Activated CD4-positive, alpha-beta memory T cell treated with anti-CD3 and anti-CD28 coated beads for 36 hours (primary cell): ENCODE measurements at regions not wholly inside any gene's neighbourhood (a gene's known extent, or its start where the extent isn't known, plus 50 kb on each side); places are given as distances from the start of the nearest gene placed in this dataset.

Experiments used
- CTCF ChIA-PET: fragments of 350-600 bp; sonication (Branson Sonifier 250); formaldehyde crosslinking; loops from one replicate; lab custom pipeline; 2021; ENCODE audit warnings: antibody characterized with exemption, inconsistent platforms; lab: Charles Lee
- POLR2A ChIA-PET: fragments of 350-600 bp; sonication (Branson Sonifier 250); formaldehyde crosslinking; loops from one replicate; lab custom pipeline; 2021; ENCODE audit warnings: antibody characterized with exemption; lab: Charles Lee
- DNase-seq: peaks from one replicate; pipeline ENCODE4 v3.0.0-alpha.2; 2020
- H3K27ac Mint-ChIP-seq: one replicate; pipeline ENCODE4 v1.8.0; 2021; ENCODE audit warnings: mixed read lengths
- H3K27me3 Mint-ChIP-seq: one replicate; pipeline ENCODE4 v1.8.0; 2021; ENCODE audit warnings: mixed read lengths
- H3K36me3 Mint-ChIP-seq: one replicate; pipeline ENCODE4 v1.8.0; 2021; ENCODE audit warnings: mixed read lengths
- H3K4me1 Mint-ChIP-seq: one replicate; pipeline ENCODE4 v1.8.0; 2021; ENCODE audit warnings: low read depth, mixed read lengths
- H3K4me3 Mint-ChIP-seq: one replicate; pipeline ENCODE4 v1.8.0; 2021; ENCODE audit warnings: mild to moderate bottlenecking, mixed read lengths
- H3K9me3 Mint-ChIP-seq: one replicate; pipeline ENCODE4 v1.8.0; 2021; ENCODE audit warnings: mixed read lengths
- intact Hi-C: fragments of 100-400 bp; cut with micrococcal nuclease; formaldehyde crosslinking; loops from one replicate; pipeline ENCODE4 v1.15.1; 2023

DNA sequence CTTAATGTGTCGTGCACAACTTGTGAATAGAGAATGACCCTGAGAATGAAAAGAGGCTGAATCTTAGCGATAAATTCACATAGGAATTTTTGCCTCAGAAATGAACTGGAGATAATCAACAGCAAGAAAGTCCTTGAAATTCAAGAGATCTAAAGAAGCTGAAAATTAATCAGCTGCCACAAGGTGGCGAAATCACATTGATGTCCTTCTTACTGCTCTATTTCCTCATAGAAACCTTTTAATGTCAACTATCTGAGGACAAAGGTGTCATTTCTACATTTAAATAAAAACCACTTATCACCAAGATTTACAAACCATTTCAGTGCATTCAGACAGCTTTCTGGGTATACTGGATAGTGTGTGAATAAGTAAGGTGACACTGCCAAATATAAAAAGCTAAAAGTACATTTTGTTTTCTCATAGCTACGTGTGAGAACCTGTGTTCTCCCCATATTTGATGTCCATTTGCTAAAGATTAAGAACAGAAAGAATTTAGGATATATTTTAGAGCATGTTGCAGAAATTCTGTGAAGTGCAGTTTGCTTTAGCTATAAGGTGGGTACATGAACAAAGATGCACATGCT, 485.3 kb upstream of the PTBP2 start:
- intact Hi-C loops, result loop anchor here (2.0 kb wide), 2 partner anchors 521 to 609 kb away; no protein-coding TSS in a partner anchor
- DNase-seq, result no peak
- Mint-ChIP-seq H3K27me3 (no peaks in the 10 kb centered on the region), H3K4me1 (no peaks in the 10 kb centered on the region), H3K9me3 (no peaks in the 10 kb centered on the region), H3K36me3 (no peaks in the 10 kb centered on the region), H3K4me3 (no peak overlapping the region), H3K27ac (no peak overlapping the region)
- ChIA-PET CTCF (interaction anchor here (1.0 to 1.4 kb wide), 2 partner anchors 10 to 604 kb away, joined by 3 to 4 read pairs; no protein-coding TSS in a partner anchor), POLR2A (no interaction called here)

DNA sequence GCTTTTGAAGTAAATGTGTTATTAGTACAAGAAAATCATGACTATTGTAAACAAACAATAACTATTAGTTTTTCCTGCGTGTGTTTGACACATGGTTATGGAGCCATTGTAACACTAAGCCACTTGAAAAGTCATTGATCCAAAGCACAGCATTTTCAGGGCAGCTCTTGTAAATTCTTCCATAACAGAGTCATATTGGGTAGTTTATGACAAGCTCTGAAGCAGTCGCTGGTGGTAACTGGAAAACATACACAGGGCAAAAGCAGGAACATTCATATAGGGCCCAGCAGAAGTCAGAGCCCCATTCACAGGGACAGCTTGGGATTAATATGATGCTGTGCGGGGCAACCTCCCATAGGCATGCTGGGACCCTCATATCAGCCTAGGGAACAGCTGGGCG, 483.2 kb upstream of the PTBP2 start:
- Mint-ChIP-seq H3K4me1 (no peaks in the 10 kb centered on the region), H3K4me3 (no peak overlapping the region), H3K36me3 (no peaks in the 10 kb centered on the region), H3K27ac (no peak overlapping the region), H3K27me3 (no peaks in the 10 kb centered on the region), H3K9me3 (peaks cover 3% of the 10 kb centered on the region)
- CTCF ChIA-PET, result no interaction called here
- intact Hi-C loops, result no loop called here
- POLR2A ChIA-PET, result no interaction called here
- no peak for DNase-seq

DNA sequence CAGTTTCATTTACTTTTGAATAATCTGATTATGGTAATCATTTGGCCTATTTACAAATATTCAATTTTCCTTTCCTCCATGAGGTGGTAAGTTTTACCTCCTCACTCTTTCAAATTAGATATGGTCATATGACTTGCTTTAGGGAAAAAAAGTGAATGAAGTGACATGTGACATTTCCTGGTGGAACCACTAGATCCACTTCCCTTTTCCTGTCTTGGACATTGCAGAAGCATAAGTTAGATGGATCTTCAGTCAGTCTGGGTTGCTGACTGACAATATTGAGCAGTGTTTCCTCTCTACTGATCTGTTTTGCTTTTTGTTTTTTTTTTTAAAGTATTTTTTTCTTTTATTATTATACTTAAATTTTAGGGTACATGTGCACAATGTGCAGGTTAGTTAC, 481.1 kb upstream of the PTBP2 start:
- no peak overlapping the region for H3K27ac Mint-ChIP-seq
- H3K9me3 Mint-ChIP-seq, result peaks cover 3% of the 10 kb centered on the region
- no peak for DNase-seq
- ChIA-PET POLR2A (no interaction called here), CTCF (no interaction called here)
- intact Hi-C loops, result no loop called here
- H3K27me3 Mint-ChIP-seq, result no peaks in the 10 kb centered on the region
- no peaks in the 10 kb centered on the region for H3K4me1 Mint-ChIP-seq
- H3K4me3 Mint-ChIP-seq, result no peak overlapping the region
- H3K36me3 Mint-ChIP-seq, result no peaks in the 10 kb centered on the region

- H3K27ac Mint-ChIP-seq, result no peak overlapping the region
- DNase-seq, result no peak
- H3K9me3 Mint-ChIP-seq, result no peaks in the 10 kb centered on the region
- ChIA-PET POLR2A (no interaction called here), CTCF (no interaction called here)
- intact Hi-C loops, result no loop called here
- H3K4me1 Mint-ChIP-seq, result no peaks in the 10 kb centered on the region
- no peaks in the 10 kb centered on the region for H3K36me3 Mint-ChIP-seq
- H3K27me3 Mint-ChIP-seq, result no peaks in the 10 kb centered on the region
- no peak overlapping the region for H3K4me3 Mint-ChIP-seq
Measured at GRCh38 chr1:96253246-96254035, 468.1 kb upstream of the PTBP2 start.

- no peaks in the 10 kb centered on the region for H3K36me3 Mint-ChIP-seq
- no peak overlapping the region for H3K4me3 Mint-ChIP-seq
- DNase-seq, result no peak
- intact Hi-C loops, result no loop called here
- no peaks in the 10 kb centered on the region for H3K9me3 Mint-ChIP-seq
- no peaks in the 10 kb centered on the region for H3K27me3 Mint-ChIP-seq
- no peak overlapping the region for H3K27ac Mint-ChIP-seq
- ChIA-PET CTCF (no interaction called here), POLR2A (no interaction called here)
- H3K4me1 Mint-ChIP-seq, result no peaks in the 10 kb centered on the region
Measured at GRCh38 chr1:96256130-96256790, 465.3 kb upstream of the PTBP2 start.

GRCh38 chr1:96259399-96259798, 462.2 kb upstream of the PTBP2 start:
- DNase-seq, result no peak
- H3K4me3 Mint-ChIP-seq, result no peak overlapping the region
- CTCF ChIA-PET, result no interaction called here

DNA sequence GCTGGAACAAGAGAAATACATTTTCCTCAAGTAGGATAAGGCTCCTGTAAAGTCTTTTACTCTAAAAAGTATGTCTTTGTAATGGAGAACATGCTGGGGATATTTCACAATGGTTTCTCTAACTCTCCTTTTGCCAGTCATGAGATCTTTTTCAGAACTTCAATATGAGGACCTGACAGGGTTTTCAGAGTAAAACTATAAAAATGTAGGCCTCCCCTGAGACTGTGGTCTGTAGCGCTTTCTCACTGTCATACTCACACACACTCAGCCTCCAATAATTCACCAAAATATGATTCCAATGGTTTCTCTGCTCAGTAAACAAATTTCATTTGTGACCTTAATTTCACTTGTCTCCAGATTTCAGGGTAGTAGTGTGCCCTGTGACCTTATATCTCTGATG, 440.1 kb upstream of the PTBP2 start:
- POLR2A ChIA-PET, result no interaction called here
- Mint-ChIP-seq H3K36me3 (peaks cover 1% of the 10 kb centered on the region), H3K4me3 (no peak overlapping the region), H3K9me3 (peaks cover 22% of the 10 kb centered on the region), H3K27me3 (no peaks in the 10 kb centered on the region), H3K27ac (no peak overlapping the region), H3K4me1 (no peaks in the 10 kb centered on the region)
- CTCF ChIA-PET, result no interaction called here
- intact Hi-C loops, result no loop called here
- DNase-seq, result no peak

More at GRCh38 chr1:96259399-96259798, 462.2 kb upstream of the PTBP2 start:
- intact Hi-C loops, result no loop called here
- H3K27ac Mint-ChIP-seq, result no peak overlapping the region
- no peaks in the 10 kb centered on the region for H3K27me3 Mint-ChIP-seq
- no peaks in the 10 kb centered on the region for H3K9me3 Mint-ChIP-seq
- H3K4me1 Mint-ChIP-seq, result no peaks in the 10 kb centered on the region
- POLR2A ChIA-PET, result no interaction called here
- no peaks in the 10 kb centered on the region for H3K36me3 Mint-ChIP-seq

- ChIA-PET POLR2A (no interaction called here), CTCF (no interaction called here)
- Mint-ChIP-seq H3K36me3 (no peaks in the 10 kb centered on the region), H3K27ac (no peak overlapping the region), H3K4me1 (no peaks in the 10 kb centered on the region), H3K27me3 (no peaks in the 10 kb centered on the region), H3K9me3 (peaks cover 28% of the 10 kb centered on the region), H3K4me3 (no peak overlapping the region)
- intact Hi-C loops, result no loop called here
- no peak for DNase-seq
Measured at GRCh38 chr1:96290033-96290432, 431.6 kb upstream of the PTBP2 start.

- ChIA-PET CTCF (no interaction called here), POLR2A (no interaction called here)
- H3K4me1 Mint-ChIP-seq, result no peaks in the 10 kb centered on the region
- H3K4me3 Mint-ChIP-seq, result no peak overlapping the region
- H3K9me3 Mint-ChIP-seq, result peaks cover 27% of the 10 kb centered on the region
- no peak overlapping the region for H3K27ac Mint-ChIP-seq
- DNase-seq, result no peak
- H3K27me3 Mint-ChIP-seq, result no peaks in the 10 kb centered on the region
- intact Hi-C loops, result no loop called here
- H3K36me3 Mint-ChIP-seq, result no peaks in the 10 kb centered on the region
Measured at GRCh38 chr1:96290801-96291200, 430.8 kb upstream of the PTBP2 start.

DNA sequence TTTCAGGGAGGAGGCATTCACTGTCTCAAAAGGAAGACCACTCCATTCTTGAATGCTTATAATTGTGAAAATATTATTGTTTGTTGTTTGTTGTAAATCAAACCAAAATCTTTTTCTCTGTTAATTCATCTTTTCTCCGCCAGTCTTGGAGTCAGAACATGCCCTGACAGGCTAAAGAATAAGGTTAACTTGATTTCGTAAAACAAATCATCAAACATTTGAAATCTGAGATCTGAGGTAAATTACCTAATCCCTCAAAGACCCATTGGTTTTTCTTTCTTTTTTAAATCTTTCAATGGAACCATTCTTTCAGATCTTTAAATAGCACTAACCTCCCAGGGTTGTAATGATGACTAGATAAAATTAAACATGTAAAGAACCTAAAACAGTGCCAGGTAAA, 430.1 kb upstream of the PTBP2 start:
- Mint-ChIP-seq H3K27me3 (no peaks in the 10 kb centered on the region), H3K27ac (no peak overlapping the region), H3K4me1 (no peaks in the 10 kb centered on the region), H3K9me3 (peaks cover 20% of the 10 kb centered on the region), H3K4me3 (no peak overlapping the region), H3K36me3 (no peaks in the 10 kb centered on the region)
- intact Hi-C loops, result no loop called here
- DNase-seq, result no peak
- ChIA-PET POLR2A (no interaction called here), CTCF (no interaction called here)

- Mint-ChIP-seq H3K27ac (no peak overlapping the region), H3K4me1 (no peaks in the 10 kb centered on the region), H3K4me3 (no peak overlapping the region), H3K27me3 (no peaks in the 10 kb centered on the region), H3K9me3 (peaks cover 14% of the 10 kb centered on the region), H3K36me3 (no peaks in the 10 kb centered on the region)
- no peak for DNase-seq
- POLR2A ChIA-PET, result no interaction called here
- CTCF ChIA-PET, result no interaction called here
- intact Hi-C loops, result no loop called here
Measured at GRCh38 chr1:96292141-96292540, 429.4 kb upstream of the PTBP2 start.

DNA sequence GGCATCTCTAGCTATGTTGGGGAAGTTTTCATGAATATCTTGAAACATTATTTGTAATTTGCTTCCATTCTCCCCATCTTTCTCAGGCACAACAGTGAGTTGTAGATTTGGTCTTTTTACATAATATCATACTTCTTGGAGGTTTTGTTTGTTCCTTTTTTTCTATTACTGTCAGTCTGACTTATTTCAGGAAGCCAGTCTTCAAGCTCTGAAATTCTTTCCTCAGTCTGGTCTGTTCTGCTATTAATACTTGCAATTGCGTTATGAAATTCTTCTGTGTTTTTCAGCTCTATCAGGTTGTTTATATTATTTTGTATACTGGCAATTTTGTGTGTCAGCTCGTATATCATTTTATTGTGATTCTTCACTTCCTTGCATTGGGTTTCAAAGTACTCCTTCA, 424.6 kb upstream of the PTBP2 start:
- no peak overlapping the region for H3K4me3 Mint-ChIP-seq
- CTCF ChIA-PET, result no interaction called here
- H3K27ac Mint-ChIP-seq, result no peak overlapping the region
- POLR2A ChIA-PET, result no interaction called here
- intact Hi-C loops, result no loop called here
- H3K9me3 Mint-ChIP-seq, result peaks cover 2% of the 10 kb centered on the region
- H3K27me3 Mint-ChIP-seq, result no peaks in the 10 kb centered on the region
- no peaks in the 10 kb centered on the region for H3K4me1 Mint-ChIP-seq
- no peak for DNase-seq
- H3K36me3 Mint-ChIP-seq, result no peaks in the 10 kb centered on the region
